ENCODE measurements at regions not wholly inside any gene's neighbourhood (a gene's known extent, or its start where the extent isn't known, plus 50 kb on each side); places are given as distances from the start of the nearest gene placed in this dataset.
"Not testable (repeated sequence)": the region's sequence is repeated elsewhere in the genome, so short reads cannot be mapped to it uniquely, and the experiment has no call there.

GRCh38 chr3:112709911-112710310, 69.0 kb upstream of the CCDC80 start:
- Histone ChIP-seq H3K9me3 (no peaks in the 10 kb centered on the region), H3K4me1 (no peaks in the 10 kb centered on the region), H3K36me3 (no peaks in the 10 kb centered on the region), H3K4me3 (no peak overlapping the region), H3K27me3 (no peaks in the 10 kb centered on the region), H3K27ac (no peak overlapping the region)
- DNase-seq (no peak), ATAC-seq (no peak)
- intact Hi-C loops (cut with DNase I) = no loop called here
- TF ChIP-seq CTCF (IDR thresholded peaks at IDR 0.05) = no peak
- TF ChIP-seq POLR2A (IDR thresholded peaks at IDR 0.05) = no peak

DNA sequence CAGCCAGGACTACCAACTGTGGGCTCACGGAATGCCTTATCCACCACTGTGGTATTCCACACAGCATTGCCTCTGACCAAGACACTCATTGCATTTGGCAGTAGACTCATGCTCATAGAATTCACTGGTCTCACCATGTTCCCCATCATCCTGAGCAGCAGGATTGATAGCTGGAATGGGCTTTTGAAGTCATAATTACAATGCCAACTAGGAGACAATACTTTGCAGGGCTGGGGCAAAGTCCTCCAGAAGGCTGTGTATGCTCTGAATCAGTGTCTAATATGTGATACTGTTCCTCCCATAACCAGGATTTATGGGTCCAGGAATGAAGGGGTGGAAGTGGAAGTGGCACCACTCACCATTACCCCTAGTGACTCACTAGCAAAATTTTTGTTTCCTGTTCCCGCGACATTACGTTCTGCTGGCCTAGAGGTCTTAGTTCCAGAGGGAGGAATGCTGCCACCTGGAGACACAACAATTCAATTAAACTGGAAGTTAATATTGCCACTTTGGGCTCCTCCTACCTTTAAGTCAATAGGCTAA, 58.6 kb upstream of the CCDC80 start:
- intact Hi-C loops (cut with DNase I) = no loop called here
- H3K27me3 ChIP-seq = no peaks in the 10 kb centered on the region
- no peaks in the 10 kb centered on the region for H3K4me1 ChIP-seq
- ATAC-seq (no peak), DNase-seq (no peak)
- WGBS (ENCODE audit: insufficient coverage, low coverage, low lambda C conversion rate, missing lambda C conversion rate) = 55% methylated on average over 3 of the region's 4 CpGs
- no peak for TF ChIP-seq CTCF (IDR thresholded peaks at IDR 0.05)
- TF ChIP-seq POLR2A (IDR thresholded peaks at IDR 0.05) = no peak
- H3K36me3 ChIP-seq = no peaks in the 10 kb centered on the region
- H3K27ac ChIP-seq = no peak overlapping the region
- H3K4me3 ChIP-seq = no peak overlapping the region
- H3K9me3 ChIP-seq = no peaks in the 10 kb centered on the region

DNA sequence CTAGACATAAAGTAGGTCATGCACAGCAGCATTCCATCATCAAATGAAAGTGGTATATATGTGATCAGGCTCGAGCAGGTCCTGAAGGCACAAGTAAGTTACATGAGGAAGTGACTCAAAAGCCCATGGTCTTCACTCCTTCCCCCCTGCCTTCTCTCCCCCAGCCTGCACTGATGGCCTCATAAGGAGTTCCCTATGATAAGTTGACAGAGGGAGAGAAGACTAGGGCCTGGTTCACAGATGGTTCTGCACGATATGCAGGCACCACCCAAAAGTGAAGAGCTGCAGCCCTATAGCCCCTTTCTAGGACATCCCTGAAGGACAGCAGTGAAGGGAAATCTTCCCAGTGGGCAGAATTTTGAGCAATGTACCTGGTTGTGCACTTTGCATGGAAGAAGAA, 57.5 kb upstream of the CCDC80 start:
- H3K4me3 ChIP-seq; intact Hi-C loops (cut with DNase I); H3K27ac ChIP-seq; ATAC-seq; H3K4me1 ChIP-seq; DNase-seq; H3K9me3 ChIP-seq; H3K27me3 ChIP-seq; H3K36me3 ChIP-seq: not testable (repeated sequence)
- WGBS (ENCODE audit: insufficient coverage, low coverage, low lambda C conversion rate, missing lambda C conversion rate) = 56% methylated on average over 1 of the region's 2 CpGs

- DNase-seq; H3K36me3 ChIP-seq; intact Hi-C loops (cut with DNase I); H3K9me3 ChIP-seq; H3K27ac ChIP-seq; H3K4me1 ChIP-seq; H3K27me3 ChIP-seq; ATAC-seq; H3K4me3 ChIP-seq: not testable (repeated sequence)
- WGBS (ENCODE audit: insufficient coverage, low coverage, low lambda C conversion rate, missing lambda C conversion rate) = 77% methylated on average over 3 of the region's 3 CpGs
Measured at GRCh38 chr3:112696244-112696643, 55.3 kb upstream of the CCDC80 start.

DNA sequence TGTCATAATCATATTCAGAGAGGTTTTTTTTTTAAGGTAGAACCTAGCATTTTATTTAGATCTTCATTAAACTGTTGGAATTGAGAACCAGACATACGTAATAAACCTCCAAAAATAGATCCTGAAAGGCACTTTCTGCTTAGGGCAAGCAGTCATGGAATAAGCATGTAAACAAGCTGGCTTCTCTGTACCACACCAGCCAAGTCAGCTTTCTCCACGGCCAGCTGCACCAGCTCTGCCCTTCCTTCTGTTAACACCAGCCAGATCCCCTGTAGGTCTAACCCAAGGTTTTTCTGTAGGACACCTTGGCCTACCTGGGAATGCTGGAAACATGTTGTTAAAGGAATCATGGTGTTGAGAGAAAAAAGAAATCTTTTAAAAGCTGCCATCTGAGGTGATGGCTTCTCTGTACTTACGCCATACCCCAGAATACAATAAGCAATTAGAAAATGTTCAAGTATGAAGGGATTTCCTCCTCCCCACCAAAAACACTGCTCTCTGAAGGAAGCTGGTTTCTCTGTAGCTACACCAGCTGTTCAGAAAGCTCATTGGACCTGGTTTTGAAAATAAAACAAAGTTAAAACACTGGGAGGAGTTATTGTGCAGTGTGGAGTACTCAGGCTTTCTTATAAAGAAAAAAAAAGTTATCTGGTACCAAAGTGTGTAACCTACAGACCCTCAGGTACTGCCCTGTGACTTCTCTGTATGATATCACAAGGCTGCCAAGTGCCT, 54.6 kb upstream of the CCDC80 start:
- DNase-seq; H3K36me3 ChIP-seq; ATAC-seq; intact Hi-C loops (cut with DNase I); H3K27me3 ChIP-seq; H3K27ac ChIP-seq; H3K4me1 ChIP-seq; H3K9me3 ChIP-seq; H3K4me3 ChIP-seq: not testable (repeated sequence)
- WGBS (ENCODE audit: insufficient coverage, low coverage, low lambda C conversion rate, missing lambda C conversion rate) = 37% methylated on average over 3 of the region's 3 CpGs

DNA sequence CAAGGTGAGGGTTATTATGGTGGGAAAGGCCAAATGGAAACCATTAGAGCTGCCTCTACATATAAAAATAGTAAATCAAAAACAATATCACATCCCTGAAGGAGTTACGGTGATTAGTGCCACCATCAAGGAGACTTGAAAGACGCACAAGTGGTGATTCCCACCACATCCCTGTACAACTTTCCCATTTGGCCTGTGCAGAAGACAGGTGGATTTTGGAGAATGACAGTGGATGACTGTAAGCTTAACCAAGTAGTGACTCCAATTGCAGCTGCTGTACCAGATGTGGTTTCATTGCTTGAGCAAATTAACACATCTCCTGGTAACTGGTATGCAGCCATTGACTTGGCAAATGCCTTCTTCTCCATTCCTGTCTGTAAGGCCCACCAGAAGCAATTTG, 54.0 kb upstream of the CCDC80 start:
- intact Hi-C loops (cut with DNase I); ATAC-seq; H3K27ac ChIP-seq; H3K36me3 ChIP-seq; H3K4me3 ChIP-seq; H3K27me3 ChIP-seq; H3K9me3 ChIP-seq; H3K4me1 ChIP-seq; DNase-seq: not testable (repeated sequence)
- WGBS (ENCODE audit: insufficient coverage, low coverage, low lambda C conversion rate, missing lambda C conversion rate) = 82% methylated on average over 2 of the region's 2 CpGs

Measured in right lobe of liver (tissue), 6 donors.